BJ (cell line): ENCODE measurements at regions not wholly inside any gene's neighbourhood (a gene's known extent, or its start where the extent isn't known, plus 50 kb on each side); places are given as distances from the start of the nearest gene placed in this dataset.

Experiments used
- CTCF ChIA-PET: fragments of 350-600 bp; formaldehyde crosslinking; extraction: SDS; loops from one replicate; lab custom pipeline; 2021; ENCODE audit warnings: antibody characterized with exemption, inconsistent platforms; lab: Yijun Ruan, JAX
- POLR2A ChIA-PET: fragments of 300-600 bp; sonication (Branson Sonifier 250); formaldehyde crosslinking; extraction: SDS; loops from one replicate; lab custom pipeline; 2021; ENCODE audit warnings: antibody characterized with exemption; lab: Charles Lee
- DNase-seq: peaks from one replicate; pipeline ENCODE4 v3.0.0-alpha.2; 2011; ENCODE audit warnings: low read depth
- H3K27me3 ChIP-seq: 2 replicates; pipeline ENCODE4 v1.6.0; 2011; ENCODE audit warnings: low read length; ENCODE audit not compliant: control insufficient read depth, insufficient read depth
- H3K36me3 ChIP-seq: 2 replicates; pipeline ENCODE4 v1.5.1; 2011; ENCODE audit warnings: low read length; ENCODE audit not compliant: control insufficient read depth, insufficient read depth
- H3K4me3 ChIP-seq: 2 replicates; pipeline ENCODE4 v1.5.1; 2011; ENCODE audit warnings: low read depth, mild to moderate bottlenecking, control low read depth, low read length
- CTCF ChIP-seq: IDR thresholded peaks from 2 replicates; pipeline ENCODE4 v1.5.1; 2011; ENCODE audit warnings: low read depth, mild to moderate bottlenecking, control low read depth, inconsistent platforms, low read length, moderate library complexity; ENCODE audit not compliant: insufficient read depth

- POLR2A ChIA-PET: no interaction called here
Measured at GRCh38 chr10:10038348-10038747, 979.3 kb upstream of the CELF2 start.

GRCh38 chr10:10039595-10039994 lies 978.1 kb upstream of the CELF2 start:
- POLR2A ChIA-PET: no interaction called here
- Histone ChIP-seq H3K4me3 (no peak overlapping the region), H3K27me3 (no peaks in the 10 kb centered on the region), H3K36me3 (no peaks in the 10 kb centered on the region)
- CTCF ChIA-PET: no interaction called here
- no peak for TF ChIP-seq CTCF
- no peak for DNase-seq

More at GRCh38 chr10:10038348-10038747, 979.3 kb upstream of the CELF2 start:
- no peak for DNase-seq
- Histone ChIP-seq H3K27me3 (no peaks in the 10 kb centered on the region), H3K4me3 (no peak overlapping the region), H3K36me3 (no peaks in the 10 kb centered on the region)
- TF ChIP-seq CTCF: no peak
- CTCF ChIA-PET: no interaction called here

GRCh38 chr10:10043083-10043482 lies 974.6 kb upstream of the CELF2 start:
- no peak for TF ChIP-seq CTCF
- no peak overlapping the region for H3K4me3 ChIP-seq
- no peaks in the 10 kb centered on the region for H3K27me3 ChIP-seq
- POLR2A ChIA-PET: no interaction called here
- H3K36me3 ChIP-seq: no peaks in the 10 kb centered on the region
- CTCF ChIA-PET: no interaction called here
- no peak for DNase-seq

- CTCF ChIA-PET: no interaction called here
- POLR2A ChIA-PET: interaction anchor here (0.6 kb wide), 1 partner anchor 1364 kb away, joined by 3 read pairs; no protein-coding TSS in a partner anchor
- no peak for TF ChIP-seq CTCF
Measured at GRCh38 chr10:10044922-10045764, 972.5 kb upstream of the CELF2 start.

GRCh38 chr10:10045765-10046028 lies 972.0 kb upstream of the CELF2 start:
- POLR2A ChIA-PET: interaction anchor here (0.6 kb wide), 1 partner anchor 1364 kb away, joined by 3 read pairs; no protein-coding TSS in a partner anchor
- no peaks in the 10 kb centered on the region for H3K36me3 ChIP-seq
- CTCF ChIA-PET: no interaction called here
- no peak for DNase-seq
- no peak overlapping the region for H3K4me3 ChIP-seq
- TF ChIP-seq CTCF: no peak
- no peaks in the 10 kb centered on the region for H3K27me3 ChIP-seq

More at GRCh38 chr10:10044922-10045764, 972.5 kb upstream of the CELF2 start:
- no peak for DNase-seq
- H3K27me3 ChIP-seq: no peaks in the 10 kb centered on the region
- H3K4me3 ChIP-seq: no peak overlapping the region
- H3K36me3 ChIP-seq: no peaks in the 10 kb centered on the region
